Activated T-cell treated with anti-CD3 and anti-CD28 coated beads, Interleukin-2, amount 50 U/mL, for 24 hours (primary cell): ENCODE measurements at regions not wholly inside any gene's neighbourhood (a gene's known extent, or its start where the extent isn't known, plus 50 kb on each side); places are given as distances from the start of the nearest gene placed in this dataset.

Experiments used
- DNase-seq: peaks from one replicate; pipeline ENCODE4 v3.0.0-alpha.2; 2020
- H3K27ac Mint-ChIP-seq: 2 replicates; pipeline ENCODE4 v1.8.0; 2020; ENCODE audit warnings: mild to moderate bottlenecking, mixed read lengths
- H3K27me3 Mint-ChIP-seq: 2 replicates; pipeline ENCODE4 v1.8.0; 2020; ENCODE audit warnings: mixed read lengths
- H3K36me3 Mint-ChIP-seq: 2 replicates; pipeline ENCODE4 v1.8.0; 2020; ENCODE audit warnings: low read depth, mixed read lengths
- H3K4me1 Mint-ChIP-seq: 2 replicates; pipeline ENCODE4 v1.8.0; 2020; ENCODE audit warnings: low read depth, mixed read lengths
- H3K4me3 Mint-ChIP-seq: 2 replicates; pipeline ENCODE4 v1.8.0; 2020; ENCODE audit warnings: mild to moderate bottlenecking, moderate library complexity, mixed read lengths
- H3K9me3 Mint-ChIP-seq: 2 replicates; pipeline ENCODE4 v1.8.0; 2020; ENCODE audit warnings: mixed read lengths

DNA sequence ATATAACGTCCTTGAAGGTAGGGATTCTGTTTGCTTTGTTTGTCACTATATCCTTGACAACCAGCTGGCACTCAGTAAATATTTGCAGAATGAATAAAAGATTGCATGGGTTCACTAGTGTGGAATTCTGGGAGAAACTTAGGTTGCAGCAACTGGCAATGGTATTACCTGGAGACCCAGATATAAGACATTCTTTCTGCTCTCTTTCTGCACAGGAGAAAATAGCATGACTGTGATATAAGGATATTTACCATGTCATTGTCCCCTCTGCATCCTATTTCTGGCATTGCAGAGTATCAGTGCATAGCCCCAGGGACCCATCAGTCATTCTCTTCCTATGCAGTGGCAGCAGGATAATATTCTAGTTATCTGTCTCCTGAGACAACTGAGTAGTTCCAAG lies 308.9 kb upstream of the LRRC7 start:
- Mint-ChIP-seq H3K27ac (no peak overlapping the region), H3K36me3 (no peaks in the 10 kb centered on the region), H3K27me3 (no peaks in the 10 kb centered on the region), H3K4me3 (no peak overlapping the region), H3K4me1 (no peaks in the 10 kb centered on the region), H3K9me3 (peaks cover 11% of the 10 kb centered on the region)
- DNase-seq = no peak

DNA sequence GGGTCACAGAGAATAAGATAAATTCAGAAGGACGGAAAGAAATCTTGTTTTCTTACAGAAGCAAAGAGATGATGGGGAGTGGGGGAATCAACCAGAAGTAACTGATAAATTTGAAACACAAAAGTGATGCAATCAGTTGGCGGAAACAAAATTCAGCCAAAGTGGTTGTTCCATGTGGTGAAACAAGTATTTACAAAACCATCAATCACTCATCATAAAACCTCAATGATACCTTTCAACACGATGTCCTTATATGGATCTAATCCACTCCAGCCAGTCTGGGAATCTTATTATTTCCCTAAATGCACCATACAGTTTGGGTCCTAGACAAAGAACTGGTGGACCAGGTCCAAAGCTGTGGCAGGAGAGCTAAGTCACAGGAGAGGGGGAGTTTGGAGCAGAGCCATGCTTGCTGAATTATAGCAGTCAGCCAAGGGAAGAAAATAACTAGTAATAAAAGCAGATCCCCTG lies 303.8 kb upstream of the LRRC7 start:
- Mint-ChIP-seq H3K9me3 (peaks cover 11% of the 10 kb centered on the region), H3K27ac (no peak overlapping the region), H3K4me3 (no peak overlapping the region), H3K27me3 (no peaks in the 10 kb centered on the region), H3K36me3 (no peaks in the 10 kb centered on the region), H3K4me1 (no peaks in the 10 kb centered on the region)
- DNase-seq = no peak

DNA sequence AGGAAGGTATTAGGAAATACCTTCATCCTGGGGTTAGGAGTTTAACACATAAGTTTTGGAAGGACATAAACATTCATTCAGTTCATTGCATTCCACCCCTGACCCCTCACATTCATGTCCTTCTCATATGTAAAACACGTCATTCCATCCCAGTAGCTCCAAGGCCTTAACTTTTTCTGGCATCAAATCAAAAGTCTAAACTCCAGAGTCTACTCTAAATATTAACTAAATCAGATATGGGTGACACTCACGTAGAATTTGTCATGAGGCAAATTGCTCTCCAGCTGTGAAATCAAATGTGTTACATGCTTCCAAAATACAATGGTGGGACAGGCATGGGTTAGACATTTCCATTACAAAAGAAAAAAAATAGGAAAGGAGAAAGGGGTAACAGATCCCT lies 298.2 kb upstream of the LRRC7 start:
- H3K4me3 Mint-ChIP-seq = no peak overlapping the region
- H3K27ac Mint-ChIP-seq = no peak overlapping the region
- peaks cover 7% of the 10 kb centered on the region for H3K9me3 Mint-ChIP-seq
- no peaks in the 10 kb centered on the region for H3K36me3 Mint-ChIP-seq
- no peak for DNase-seq
- H3K4me1 Mint-ChIP-seq = no peaks in the 10 kb centered on the region
- H3K27me3 Mint-ChIP-seq = no peaks in the 10 kb centered on the region

DNA sequence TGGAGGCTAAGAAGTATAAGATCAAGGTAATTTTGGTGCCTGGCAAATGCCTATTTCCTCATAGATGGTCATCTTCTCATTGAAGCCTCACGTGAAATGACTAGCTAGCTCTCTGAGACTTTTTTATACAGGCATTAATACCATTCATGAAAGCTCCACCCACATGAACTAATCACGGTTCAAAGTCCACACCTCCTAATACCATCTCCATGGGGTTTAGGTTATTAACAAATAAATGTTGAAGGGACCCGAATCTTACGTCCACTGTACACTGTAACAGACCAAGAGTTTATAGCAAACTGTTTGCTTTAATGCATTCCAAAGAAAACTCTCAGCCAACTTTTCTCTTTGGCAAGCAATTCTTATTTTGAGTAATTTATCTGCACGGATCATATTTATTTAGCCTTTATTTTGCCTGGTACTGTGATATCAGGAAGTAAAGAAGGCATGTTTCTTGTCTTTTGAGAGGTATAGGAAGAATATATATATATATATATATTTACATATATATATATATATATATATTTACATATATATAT lies 296.1 kb upstream of the LRRC7 start:
- H3K27ac Mint-ChIP-seq = no peak overlapping the region
- H3K4me3 Mint-ChIP-seq = no peak overlapping the region
- no peaks in the 10 kb centered on the region for H3K4me1 Mint-ChIP-seq
- no peaks in the 10 kb centered on the region for H3K36me3 Mint-ChIP-seq
- H3K9me3 Mint-ChIP-seq = peaks cover 7% of the 10 kb centered on the region
- DNase-seq = no peak
- no peaks in the 10 kb centered on the region for H3K27me3 Mint-ChIP-seq

DNA sequence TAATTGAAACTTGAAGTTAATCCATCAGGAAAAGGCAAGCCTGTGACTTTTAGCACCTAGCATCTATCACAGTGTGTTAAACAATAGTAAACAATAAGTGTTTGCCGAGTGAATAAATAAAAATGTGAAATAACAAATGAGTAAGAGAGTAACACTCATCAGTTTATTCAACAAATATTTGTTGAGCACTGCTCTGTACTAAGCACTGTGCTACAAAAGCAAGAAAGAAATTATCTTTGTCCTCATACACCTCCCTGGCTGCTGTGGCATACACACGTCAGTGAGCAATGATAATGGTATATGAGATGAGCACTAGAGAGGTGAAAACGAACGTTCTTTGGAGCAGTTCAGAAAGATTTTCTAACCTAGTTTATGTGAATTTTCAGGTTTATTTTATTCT lies 295.0 kb upstream of the LRRC7 start:
- H3K27me3 Mint-ChIP-seq = no peaks in the 10 kb centered on the region
- H3K27ac Mint-ChIP-seq = no peak overlapping the region
- no peaks in the 10 kb centered on the region for H3K36me3 Mint-ChIP-seq
- H3K9me3 Mint-ChIP-seq = peaks cover 3% of the 10 kb centered on the region
- no peak for DNase-seq
- no peaks in the 10 kb centered on the region for H3K4me1 Mint-ChIP-seq
- no peak overlapping the region for H3K4me3 Mint-ChIP-seq

DNA sequence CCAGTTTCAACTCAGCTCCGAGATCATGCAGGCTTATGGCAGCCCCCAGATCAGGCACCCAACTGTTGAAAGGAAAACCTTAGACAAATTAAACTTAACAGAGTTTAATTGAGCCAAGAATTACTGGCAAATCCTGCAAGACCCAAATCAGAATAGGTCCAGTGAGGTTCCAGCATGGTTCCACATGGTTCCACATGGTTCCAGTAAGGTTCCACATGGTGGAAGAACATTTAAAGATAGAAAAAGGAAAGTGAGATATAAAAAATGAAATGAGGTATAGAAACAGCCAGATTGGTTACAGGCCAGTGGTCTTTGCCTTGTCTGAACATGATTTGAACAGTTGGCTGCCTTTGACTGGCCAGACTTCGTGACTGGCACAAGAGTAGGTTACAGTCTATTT lies 288.8 kb upstream of the LRRC7 start:
- Mint-ChIP-seq H3K27ac (no peak overlapping the region), H3K9me3 (peaks cover 3% of the 10 kb centered on the region), H3K36me3 (no peaks in the 10 kb centered on the region), H3K4me3 (no peak overlapping the region), H3K4me1 (no peaks in the 10 kb centered on the region), H3K27me3 (no peaks in the 10 kb centered on the region)
- no peak for DNase-seq

DNA sequence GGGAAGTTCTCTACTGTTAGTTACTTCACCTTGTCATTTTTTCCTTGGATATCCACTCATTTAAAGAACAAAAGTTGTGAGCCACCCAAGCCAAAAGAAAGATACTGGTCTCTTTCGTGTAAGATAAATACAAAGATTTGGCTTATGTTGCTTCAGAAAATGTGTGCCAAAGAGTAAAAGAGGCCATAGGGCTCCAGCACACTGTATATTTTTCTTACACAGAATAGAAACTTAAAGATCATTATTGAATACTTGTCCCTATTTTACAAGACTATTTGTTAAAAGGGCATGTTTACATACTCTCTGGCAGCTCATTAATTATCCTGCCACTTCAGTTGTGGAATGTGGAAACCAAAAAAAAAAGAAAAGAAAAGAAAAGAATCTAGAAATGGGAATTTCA lies 284.2 kb upstream of the LRRC7 start:
- no peaks in the 10 kb centered on the region for H3K36me3 Mint-ChIP-seq
- H3K27me3 Mint-ChIP-seq = no peaks in the 10 kb centered on the region

DNA sequence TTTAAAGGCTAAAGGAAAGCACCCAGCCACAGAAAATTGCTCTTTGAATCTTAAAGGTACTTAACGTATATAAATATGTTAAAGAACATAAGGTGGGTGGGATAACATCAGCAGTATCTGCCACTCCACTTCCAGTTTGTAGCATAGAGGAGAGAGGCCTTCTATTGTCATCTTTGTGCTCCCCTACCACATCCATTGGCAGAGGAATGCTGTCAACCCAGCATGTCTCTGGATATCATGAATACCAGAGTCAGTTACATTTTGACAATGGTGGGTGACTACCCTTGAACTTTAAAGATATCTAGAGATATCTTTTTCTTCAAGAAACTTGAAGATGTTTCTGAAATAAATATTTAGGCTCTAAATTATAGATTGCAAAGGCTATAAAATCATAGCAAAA lies 283.2 kb upstream of the LRRC7 start:
- H3K36me3 Mint-ChIP-seq = no peaks in the 10 kb centered on the region
- H3K4me3 Mint-ChIP-seq = no peak overlapping the region
- no peaks in the 10 kb centered on the region for H3K4me1 Mint-ChIP-seq
- H3K9me3 Mint-ChIP-seq = peaks cover 2% of the 10 kb centered on the region
- H3K27ac Mint-ChIP-seq = no peak overlapping the region
- no peak for DNase-seq
- H3K27me3 Mint-ChIP-seq = no peaks in the 10 kb centered on the region

More for the DNA sequence above, 284.2 kb upstream of the LRRC7 start:
- Mint-ChIP-seq H3K9me3 (no peaks in the 10 kb centered on the region), H3K4me1 (no peaks in the 10 kb centered on the region), H3K27ac (no peak overlapping the region), H3K4me3 (no peak overlapping the region)
- no peak for DNase-seq

DNA sequence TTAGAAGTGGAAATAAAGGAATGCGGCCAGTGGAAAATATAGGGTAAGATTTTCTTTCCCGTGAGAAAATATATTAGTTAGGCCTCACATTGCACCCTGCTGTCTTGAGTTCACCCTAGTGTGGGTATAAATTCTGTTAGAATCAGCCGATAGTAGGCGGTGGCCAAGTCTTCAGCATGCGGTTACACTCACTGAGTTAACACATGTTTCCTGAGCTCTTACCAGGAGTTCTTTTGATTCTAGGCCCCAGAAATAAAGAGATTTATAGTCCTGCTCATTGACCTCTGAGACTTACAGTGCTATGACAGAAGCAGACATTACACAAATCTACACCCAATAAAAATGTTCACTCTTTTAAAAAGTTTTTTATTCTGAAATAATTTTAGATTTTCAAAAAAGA lies 279.3 kb upstream of the LRRC7 start:
- no peak for DNase-seq
- Mint-ChIP-seq H3K4me3 (no peak overlapping the region), H3K36me3 (no peaks in the 10 kb centered on the region), H3K9me3 (peaks cover 2% of the 10 kb centered on the region), H3K27me3 (no peaks in the 10 kb centered on the region), H3K4me1 (no peaks in the 10 kb centered on the region), H3K27ac (no peak overlapping the region)

DNA sequence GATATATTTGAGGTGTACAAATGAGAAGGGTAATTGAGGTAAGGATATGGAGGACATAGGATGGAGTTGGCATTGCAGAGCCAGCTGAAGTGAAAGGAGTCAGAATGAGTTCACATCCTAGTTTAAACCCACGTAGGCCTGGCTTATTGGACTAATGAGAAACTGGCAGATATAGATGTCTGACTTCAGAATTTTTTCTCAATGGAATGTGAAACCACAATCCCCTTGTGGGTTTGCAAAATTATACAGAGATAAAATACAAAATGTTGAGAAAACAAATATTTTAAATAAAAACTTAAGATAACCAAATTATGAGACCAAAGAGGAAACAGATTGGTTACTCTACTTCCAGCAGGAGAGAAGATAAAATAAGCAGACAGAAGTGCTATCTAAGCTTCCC lies 277.4 kb upstream of the LRRC7 start:
- Mint-ChIP-seq H3K4me3 (no peak overlapping the region), H3K4me1 (no peaks in the 10 kb centered on the region), H3K27ac (no peak overlapping the region), H3K9me3 (peaks cover 2% of the 10 kb centered on the region), H3K27me3 (no peaks in the 10 kb centered on the region), H3K36me3 (no peaks in the 10 kb centered on the region)
- DNase-seq = no peak

DNA sequence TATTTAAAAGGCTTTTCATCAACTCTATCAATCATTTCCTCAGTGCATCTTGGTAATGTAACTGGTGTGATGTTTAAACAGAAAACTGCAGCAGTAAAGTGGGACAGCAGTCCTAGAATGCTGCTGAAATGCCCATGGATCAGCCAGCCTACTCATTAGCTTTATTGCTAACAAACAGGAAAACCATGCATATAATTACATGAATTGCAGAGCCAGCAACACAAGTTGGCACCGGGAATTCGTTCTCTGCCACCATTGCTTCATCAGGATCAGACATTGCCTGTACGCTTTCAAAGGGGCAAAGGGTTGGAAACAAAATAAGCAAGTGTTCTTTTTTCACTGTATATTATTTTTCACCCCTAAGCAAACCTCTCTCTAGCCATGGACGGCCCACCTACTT lies 276.2 kb upstream of the LRRC7 start:
- Mint-ChIP-seq H3K27me3 (no peaks in the 10 kb centered on the region), H3K27ac (no peak overlapping the region), H3K36me3 (no peaks in the 10 kb centered on the region), H3K9me3 (peaks cover 2% of the 10 kb centered on the region), H3K4me3 (no peak overlapping the region), H3K4me1 (no peaks in the 10 kb centered on the region)
- no peak for DNase-seq

DNA sequence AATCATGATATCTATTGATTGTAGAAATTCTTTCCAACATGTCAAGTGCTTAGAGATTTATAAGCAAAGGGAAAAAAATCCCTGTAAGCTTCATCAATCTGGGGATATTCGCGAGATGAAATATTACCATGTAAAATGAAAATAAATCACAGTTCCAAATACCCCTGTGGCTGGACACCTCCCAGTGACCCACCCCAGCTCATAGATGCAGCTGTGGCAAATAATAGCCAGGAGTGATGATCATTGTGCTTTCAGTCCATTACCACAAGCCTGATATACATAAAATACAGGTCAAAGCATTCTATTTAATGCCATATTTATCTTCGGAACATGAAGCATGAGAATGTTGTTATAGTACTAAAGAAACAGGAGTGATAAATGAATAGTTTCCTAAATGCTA lies 274.9 kb upstream of the LRRC7 start:
- no peaks in the 10 kb centered on the region for H3K36me3 Mint-ChIP-seq
- no peaks in the 10 kb centered on the region for H3K27me3 Mint-ChIP-seq
- H3K27ac Mint-ChIP-seq = no peak overlapping the region
- H3K4me3 Mint-ChIP-seq = no peak overlapping the region
- no peaks in the 10 kb centered on the region for H3K4me1 Mint-ChIP-seq
- DNase-seq = no peak
- peaks cover 2% of the 10 kb centered on the region for H3K9me3 Mint-ChIP-seq

DNA sequence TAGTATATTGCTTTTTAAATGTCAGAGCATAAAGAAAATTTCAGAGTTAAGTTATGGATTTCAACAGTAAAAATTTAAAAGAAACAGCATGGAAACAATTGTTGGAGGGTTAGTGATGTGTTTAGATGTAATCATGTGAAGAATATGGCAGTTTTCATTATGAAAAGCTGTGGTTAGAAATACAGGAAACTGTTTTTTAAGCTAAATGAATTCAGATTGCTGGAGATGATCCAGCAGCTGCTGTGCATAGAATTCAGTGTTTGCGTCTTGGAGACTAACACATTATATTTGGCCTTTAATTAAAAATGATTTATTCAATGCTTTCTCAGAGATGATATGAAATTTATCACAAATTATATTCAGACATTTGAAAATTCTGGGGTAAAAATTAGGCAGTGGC lies 273.6 kb upstream of the LRRC7 start:
- Mint-ChIP-seq H3K27ac (no peak overlapping the region), H3K4me1 (no peaks in the 10 kb centered on the region), H3K4me3 (no peak overlapping the region), H3K27me3 (no peaks in the 10 kb centered on the region), H3K9me3 (peaks cover 2% of the 10 kb centered on the region), H3K36me3 (no peaks in the 10 kb centered on the region)
- no peak for DNase-seq

DNA sequence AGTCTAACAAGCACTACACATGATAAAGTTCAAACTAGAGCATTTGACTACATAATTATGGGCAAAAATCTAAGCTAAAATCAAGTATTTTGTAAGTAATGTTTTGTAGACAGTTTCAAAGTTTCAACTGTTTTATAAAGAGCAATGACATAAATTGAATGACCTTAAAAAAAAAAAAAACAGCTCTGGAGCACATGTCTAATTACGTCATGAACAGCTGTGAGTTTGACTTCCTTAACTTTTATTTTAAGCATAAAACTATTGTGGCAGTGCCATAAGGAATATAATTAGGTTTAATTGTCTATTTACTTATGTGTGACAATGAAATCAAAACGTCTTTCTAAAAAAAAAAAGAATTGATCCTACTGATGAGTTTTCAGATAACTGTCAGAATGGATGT lies 272.5 kb upstream of the LRRC7 start:
- no peak for DNase-seq
- H3K4me3 Mint-ChIP-seq = no peak overlapping the region
- no peaks in the 10 kb centered on the region for H3K36me3 Mint-ChIP-seq
- no peaks in the 10 kb centered on the region for H3K4me1 Mint-ChIP-seq
- no peaks in the 10 kb centered on the region for H3K27me3 Mint-ChIP-seq
- no peak overlapping the region for H3K27ac Mint-ChIP-seq
- peaks cover 2% of the 10 kb centered on the region for H3K9me3 Mint-ChIP-seq

DNA sequence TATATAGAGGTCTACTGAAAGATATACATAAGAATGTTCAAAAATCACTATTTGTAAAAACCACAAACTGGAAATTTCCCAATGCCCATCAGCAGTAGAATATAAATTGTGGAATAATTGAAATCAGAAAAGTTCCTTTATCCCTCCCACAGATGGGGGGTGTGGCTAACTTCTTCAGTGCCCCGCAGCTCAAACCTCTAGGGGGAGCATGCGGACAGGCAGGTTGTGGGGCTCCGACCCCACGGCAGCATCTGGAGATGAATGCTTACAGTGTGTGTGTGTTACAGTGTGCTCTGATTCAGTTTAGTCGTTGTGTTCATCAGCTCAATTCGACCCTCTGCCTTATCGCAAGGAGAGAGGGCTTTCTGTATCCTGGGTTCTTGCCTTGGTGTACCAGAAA lies 262.1 kb upstream of the LRRC7 start:
- Mint-ChIP-seq H3K4me3 (no peak overlapping the region), H3K36me3 (no peaks in the 10 kb centered on the region), H3K27ac (no peak overlapping the region), H3K27me3 (no peaks in the 10 kb centered on the region), H3K4me1 (no peaks in the 10 kb centered on the region), H3K9me3 (peaks cover 10% of the 10 kb centered on the region)
- no peak for DNase-seq

DNA sequence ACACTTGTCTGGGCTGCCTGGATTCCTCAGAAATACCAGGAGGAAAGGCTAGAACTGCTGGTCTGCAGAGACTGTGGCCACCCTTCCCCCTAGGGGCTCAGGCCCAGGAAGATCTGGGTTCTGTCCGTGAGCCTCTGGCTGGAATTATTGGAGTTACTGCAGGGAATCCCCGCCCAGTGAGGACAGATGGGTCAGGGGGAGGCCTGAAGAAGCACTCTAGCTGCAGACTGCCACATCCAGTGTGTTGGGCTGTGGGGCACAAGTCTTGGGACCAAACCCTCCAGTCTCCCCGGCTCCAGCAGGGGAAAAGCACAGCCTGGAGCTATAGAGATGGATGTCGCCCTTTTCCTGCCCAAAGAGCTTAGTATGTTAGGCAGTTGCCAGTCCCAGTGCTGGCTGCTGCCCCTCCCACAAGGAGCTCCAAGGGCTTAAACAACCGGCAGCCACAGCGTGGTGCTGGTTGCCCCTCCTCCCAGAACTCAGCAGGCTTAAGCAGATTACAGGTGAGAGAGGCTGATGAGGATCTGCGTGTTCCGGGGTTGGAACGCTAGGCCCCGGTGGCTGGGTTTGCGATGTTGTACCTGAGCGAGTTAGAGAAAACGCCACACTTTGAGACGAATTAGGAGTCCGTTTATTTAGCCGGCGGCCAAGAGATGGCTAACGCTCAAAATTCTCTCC lies 255.5 kb upstream of the LRRC7 start:
- no peaks in the 10 kb centered on the region for H3K27me3 Mint-ChIP-seq
- no peak overlapping the region for H3K27ac Mint-ChIP-seq
- H3K9me3 Mint-ChIP-seq = no peaks in the 10 kb centered on the region
- no peaks in the 10 kb centered on the region for H3K36me3 Mint-ChIP-seq
- no peaks in the 10 kb centered on the region for H3K4me1 Mint-ChIP-seq
- H3K4me3 Mint-ChIP-seq = no peak overlapping the region
- no peak for DNase-seq
